K562 (cell line): ENCODE measurements at regions not wholly inside any gene's neighbourhood (a gene's known extent, or its start where the extent isn't known, plus 50 kb on each side); places are given as distances from the start of the nearest gene placed in this dataset.

Experiments used
- ATAC-seq: fragments of 200-7000 bp; cut with Tn5 transposase; 3 replicates; pipeline ENCODE4 v1.9.1; 2020; ENCODE audit warnings: moderate library complexity
- BruUV-seq: library from RNA; stranded (reverse); fragments of 400-500 nt; replicated peaks from 2 replicates; lab custom pipeline; 2021; lab: Mats Ljungman, UMichigan
- CTCF ChIA-PET: fragments of 300-600 bp; formaldehyde crosslinking; extraction: SDS; loops from one replicate; lab custom pipeline; 2021; ENCODE audit warnings: low intra/inter-chr PET ratio; lab: Yijun Ruan, JAX
- POLR2A ChIA-PET: fragments of 300-600, 350-650 bp; sonication (Branson Sonifier 250); formaldehyde crosslinking; extraction: SDS; loops from one replicate; lab custom pipeline; 2021; ENCODE audit warnings: antibody characterized with exemption, inconsistent platforms; lab: Yijun Ruan, JAX
- DNase-seq, 4 experiments: peaks; one replicate each; pipeline versions ENCODE4 v3.0.0 to v3.0.0-alpha.2; 2011 to 2018; ENCODE audit warnings: low spot score in 3 of 4, mixed read lengths in 3 of 4; ENCODE audit errors: extremely low read depth in 1 of 4
- FAIRE-seq: peaks from 2 replicates; lab custom pipeline; 2011; peaks lifted over from hg19 to GRCh38; lab: Jason Lieb, UNC
- H2AFZ ChIP-seq: 2 replicates; pipeline ENCODE4 v1.6.0; 2011; ENCODE audit warnings: low read depth, low read length, control low read depth, inconsistent platforms
- H3K27ac ChIP-seq: fragments of 200-600 bp; 3 replicates; pipeline ENCODE4 v1.8.0; 2011; ENCODE audit warnings: low read depth, mild to moderate bottlenecking, control low read depth, inconsistent platforms, low read length, moderate library complexity, mixed read lengths; ENCODE audit errors: extremely low read depth
- H3K27me3 ChIP-seq, 2 experiments: fragments of 300-600 bp in 1 of 2; 2 replicates in 1 of 2; 3 replicates in 1 of 2; pipeline versions ENCODE4 v1.6.0 to v1.8.0; 2011; ENCODE audit warnings: inconsistent platforms in 2 of 2, low read length in 2 of 2, mild to moderate bottlenecking in 1 of 2, mixed read lengths in 1 of 2, moderate library complexity in 1 of 2; ENCODE audit not compliant: control insufficient read depth in 2 of 2, insufficient read depth in 2 of 2
- H3K36me3 ChIP-seq: fragments of 300-600 bp; 3 replicates; pipeline ENCODE4 v1.8.0; 2011; ENCODE audit warnings: mild to moderate bottlenecking, low read length, inconsistent platforms; ENCODE audit not compliant: control insufficient read depth, insufficient read depth
- H3K4me1 ChIP-seq, 2 experiments: fragments of 200-600 bp in 1 of 2; replicated peaks in 1 of 2; 2 replicates in 1 of 2; 3 replicates in 1 of 2; pipeline versions ENCODE4 v1.5.1 to v1.8.0; 2011; ENCODE audit warnings: inconsistent platforms in 2 of 2, low read length in 2 of 2, mild to moderate bottlenecking in 1 of 2, mixed read lengths in 1 of 2, moderate library complexity in 1 of 2; ENCODE audit not compliant: control insufficient read depth in 2 of 2, insufficient read depth in 2 of 2
- H3K4me2 ChIP-seq: 2 replicates; pipeline ENCODE4 v1.6.1; 2011; ENCODE audit warnings: low read length, control low read depth, inconsistent platforms, mixed read lengths; ENCODE audit not compliant: insufficient read depth
- H3K4me3 ChIP-seq: fragments of 200-600 bp; sonication (generic), shearing (Covaris generic); 2 replicates; pipeline ENCODE4 v1.5.1; 2016; ENCODE audit warnings: control low read depth, inconsistent platforms
- H3K79me2 ChIP-seq: fragments of 200-600 bp; 3 replicates; pipeline ENCODE4 v1.8.0; 2011; ENCODE audit warnings: low read length, inconsistent platforms; ENCODE audit not compliant: control insufficient read depth, insufficient read depth
- H3K9ac ChIP-seq, 2 experiments: 2 replicates each; pipeline versions ENCODE4 v1.6.0 to v1.6.1; 2011; ENCODE audit warnings: low read depth in 2 of 2, low read length in 2 of 2, control low read depth in 1 of 2, inconsistent platforms in 1 of 2, mild to moderate bottlenecking in 1 of 2, mixed read lengths in 1 of 2; ENCODE audit not compliant: insufficient read depth in 1 of 2
- H3K9me1 ChIP-seq: one replicate; pipeline ENCODE4 v1.6.0; 2011; ENCODE audit warnings: inconsistent platforms, mild to moderate bottlenecking, low read length, moderate library complexity; ENCODE audit not compliant: control insufficient read depth, insufficient read depth
- H3K9me3 ChIP-seq: replicated peaks from 2 replicates; pipeline ENCODE4 v1.5.1; 2011; ENCODE audit warnings: low read depth, low read length, inconsistent platforms; ENCODE audit not compliant: control insufficient read depth, insufficient read depth
- H4K20me1 ChIP-seq: replicated peaks from 2 replicates; pipeline ENCODE4 v1.6.1; 2011; ENCODE audit warnings: low read length, inconsistent platforms, mixed read lengths; ENCODE audit not compliant: control insufficient read depth, insufficient read depth
- ATF1 ChIP-seq, 2 experiments: fragments of 450-650 bp in 1 of 2; IDR thresholded peaks; 2 replicates each; pipeline ENCODE4 v1.6.1; 2016; ENCODE audit warnings: missing compliant biosample characterization in 1 of 2, missing genetic modification characterization in 1 of 2
- CBFB ChIP-seq: sonication (generic); formaldehyde crosslinking; IDR thresholded peaks from 2 replicates; pipeline ENCODE4 v1.4.0; 2020; ENCODE audit warnings: mild to moderate bottlenecking, missing genetic modification reagents
- CHD1 ChIP-seq: fragments of 200-600 bp; sonication (generic); IDR thresholded peaks from one replicate; pipeline ENCODE4 v1.6.1; 2012; ENCODE audit warnings: mild to moderate bottlenecking, moderate library complexity, low read length, inconsistent platforms
- E2F5 ChIP-seq: sonication (generic); formaldehyde crosslinking; IDR thresholded peaks from 2 replicates; pipeline ENCODE4 v1.8.0; 2022; ENCODE audit warnings: mild to moderate bottlenecking, missing genetic modification reagents
- GATAD2B ChIP-seq: fragments of 450-650 bp; IDR thresholded peaks from 2 replicates; pipeline ENCODE4 v1.6.1; 2017; ENCODE audit warnings: mild to moderate bottlenecking, borderline replicate concordance
- HDAC8 ChIP-seq: fragments of 450-650 bp; IDR thresholded peaks from 2 replicates; pipeline ENCODE4 v1.6.1; 2016; ENCODE audit warnings: mild to moderate bottlenecking, missing genetic modification characterization, moderate library complexity, missing compliant biosample characterization
- HES1 ChIP-seq: fragments of 450-650 bp; IDR thresholded peaks from 2 replicates; pipeline ENCODE4 v1.6.1; 2016; ENCODE audit warnings: low read depth, mild to moderate bottlenecking, moderate library complexity
- ILF3 ChIP-seq: fragments of 450-650 bp; IDR thresholded peaks from 2 replicates; pipeline ENCODE4 v1.6.1; 2018; ENCODE audit warnings: antibody characterized with exemption, mild to moderate bottlenecking, moderate library complexity, borderline replicate concordance
- KLF1 ChIP-seq: fragments of 450-650 bp; IDR thresholded peaks from 2 replicates; pipeline ENCODE4 v1.6.1; 2016; ENCODE audit warnings: missing genetic modification characterization, missing compliant biosample characterization
- KLF13 ChIP-seq: fragments of 450-650 bp; IDR thresholded peaks from 2 replicates; pipeline ENCODE4 v1.6.1; 2016; ENCODE audit warnings: missing genetic modification characterization, low read depth, mild to moderate bottlenecking, missing compliant biosample characterization, moderate library complexity, borderline replicate concordance
- NR1H2 ChIP-seq: sonication (generic); formaldehyde crosslinking; IDR thresholded peaks from 2 replicates; pipeline ENCODE4 v1.4.0; 2020; ENCODE audit warnings: mild to moderate bottlenecking, missing genetic modification reagents
- TFAM ChIP-seq: fragments of 250-450 bp; sonication (Bioruptor Pico); conservative IDR thresholded peaks from 2 replicates; pipeline ENCODE4 v1.5.0; 2021; ENCODE audit warnings: mild to moderate bottlenecking, moderate library complexity
- TGIF2 ChIP-seq: sonication (generic); formaldehyde crosslinking; IDR thresholded peaks from 2 replicates; pipeline ENCODE4 v1.8.1; 2022; ENCODE audit warnings: mild to moderate bottlenecking, missing genetic modification reagents, moderate library complexity
- ZBTB33 ChIP-seq: sonication (generic); formaldehyde crosslinking; IDR thresholded peaks from 2 replicates; pipeline ENCODE4 v1.8.1; 2023; ENCODE audit warnings: mild to moderate bottlenecking, missing genetic modification reagents
- ZFPM2 ChIP-seq: fragments of 250-450 bp; sonication (Bioruptor Pico); IDR thresholded peaks from 2 replicates; pipeline ENCODE4 v1.5.1; 2022; ENCODE audit warnings: mild to moderate bottlenecking
- WGBS: fragments of 100-300 bp; shearing (Covaris generic); methylation state at CpG from one replicate; pipeline ENCODE4 v1.1.6; 2016; ENCODE audit warnings: low coverage, mixed read lengths; ENCODE audit not compliant: insufficient coverage; ENCODE audit errors: missing lambda C conversion rate; 5-methylcytosine and 5-hydroxymethylcytosine counted together
- in situ Hi-C: fragments of 300-500 bp; cut with MboI; formaldehyde crosslinking; loops from 4 replicates; pipeline ENCODE4 v1.15.0; 2018; ENCODE audit warnings: inconsistent platforms, mixed read lengths
- intact Hi-C: fragments of 100-400 bp; cut with micrococcal nuclease; formaldehyde crosslinking; loops from 2 replicates; pipeline ENCODE4 v1.14.2; 2022

- ChIA-PET POLR2A (no interaction called here), CTCF (no interaction called here)
- H3K4me1 ChIP-seq = no peaks in the 10 kb centered on the region
- no peak overlapping the region for H2AFZ ChIP-seq
- no peak for ATAC-seq
- TF ChIP-seq CHD1 (no peak), CBFB (no peak), KLF13 (tag) (no peak), TGIF2 (CRISPR knock-in tag) (no peak), KLF1 (tag) (no peak), ATF1 (CRISPR knock-in tag; IDR thresholded peaks at IDR 0.05) (no peak), ATF1 (tag; IDR thresholded peaks at IDR 0.05) (no peak)
- TF ChIP-seq, all 486 proteins: peak for 0
- no peak for DNase-seq
- in situ Hi-C loops = no loop called here
- intact Hi-C loops = no loop called here
- Histone ChIP-seq H3K9me3 (no peaks in the 10 kb centered on the region), H4K20me1 (no peaks in the 10 kb centered on the region), H3K27ac (no peak overlapping the region), H3K36me3 (no peaks in the 10 kb centered on the region), H3K4me2 (no peak overlapping the region), H3K9me1 (no peaks in the 10 kb centered on the region), H3K9ac (no peak overlapping the region), H3K79me2 (no peaks in the 10 kb centered on the region), H3K4me3 (no peak overlapping the region), H3K27me3 (no peaks in the 10 kb centered on the region)
- WGBS = under 1% methylated on average over 11 of the region's 11 CpGs
- BruUV-seq = no TSS peak
- no peak for FAIRE-seq
These were observed 670.1 kb upstream of the CA10 start for GRCh38 chr17:52828621-52829020.

- ATAC-seq (no peak), DNase-seq (no peak), FAIRE-seq (no peak)
- in situ Hi-C loops (no loop called here), intact Hi-C loops (no loop called here)
- H4K20me1 ChIP-seq = no peaks in the 10 kb centered on the region
- POLR2A ChIA-PET = no interaction called here
- no peaks in the 10 kb centered on the region for H3K36me3 ChIP-seq
- H3K27ac ChIP-seq = no peak overlapping the region
- H3K9me3 ChIP-seq = no peaks in the 10 kb centered on the region
- H3K4me1 ChIP-seq = no peaks in the 10 kb centered on the region
- no peak overlapping the region for H3K4me2 ChIP-seq
- H2AFZ ChIP-seq = no peak overlapping the region
- no peak overlapping the region for H3K4me3 ChIP-seq
- H3K27me3 ChIP-seq = no peaks in the 10 kb centered on the region
- BruUV-seq = no TSS peak
- CTCF ChIA-PET = no interaction called here
- no peaks in the 10 kb centered on the region for H3K79me2 ChIP-seq
- TF ChIP-seq GATAD2B = no peak
- TF ChIP-seq HES1 = no peak
- TF ChIP-seq ILF3 = no peak
- no peak for TF ChIP-seq ZFPM2 (CRISPR knock-in tag)
- TF ChIP-seq TFAM (CRISPR knock-in tag) = no peak
- TF ChIP-seq E2F5 (CRISPR knock-in tag) = no peak
- TF ChIP-seq HDAC8 = no peak
- TF ChIP-seq NR1H2 (CRISPR knock-in tag) = no peak
- TF ChIP-seq ZBTB33 (CRISPR knock-in tag) = no peak
- H3K9me1 ChIP-seq = no peaks in the 10 kb centered on the region
- H3K9ac ChIP-seq = no peak overlapping the region
- whole genome bisulfite sequencing = 0% methylated on average over 1 of the region's 8 CpGs
These were observed 669.0 kb upstream of the CA10 start for GRCh38 chr17:52827526-52827925.
